ENCODE measurements at regions not wholly inside any gene's neighbourhood (a gene's known extent, or its start where the extent isn't known, plus 50 kb on each side); places are given as distances from the start of the nearest gene placed in this dataset.

DNA sequence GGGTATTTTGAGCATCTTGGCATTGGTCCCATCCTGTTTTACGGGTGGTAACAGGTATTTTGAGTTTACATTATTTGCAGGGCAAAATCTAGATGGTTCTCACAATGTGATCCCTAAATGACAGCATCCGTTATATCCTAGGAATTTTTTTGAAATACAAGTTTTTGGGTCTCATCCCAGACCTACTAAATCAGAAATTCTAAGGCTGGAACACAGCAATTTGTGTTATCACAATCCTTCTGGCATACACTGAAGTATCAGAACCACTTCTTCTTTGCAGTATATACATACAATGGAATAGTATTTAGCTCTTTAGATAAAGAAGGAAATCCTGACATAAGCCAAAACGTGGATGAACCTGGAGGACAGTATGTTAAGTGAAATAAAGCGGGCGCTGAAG, 104.1 kb upstream of the LSM6 start:
- TF ChIP-seq, protein P1, sequence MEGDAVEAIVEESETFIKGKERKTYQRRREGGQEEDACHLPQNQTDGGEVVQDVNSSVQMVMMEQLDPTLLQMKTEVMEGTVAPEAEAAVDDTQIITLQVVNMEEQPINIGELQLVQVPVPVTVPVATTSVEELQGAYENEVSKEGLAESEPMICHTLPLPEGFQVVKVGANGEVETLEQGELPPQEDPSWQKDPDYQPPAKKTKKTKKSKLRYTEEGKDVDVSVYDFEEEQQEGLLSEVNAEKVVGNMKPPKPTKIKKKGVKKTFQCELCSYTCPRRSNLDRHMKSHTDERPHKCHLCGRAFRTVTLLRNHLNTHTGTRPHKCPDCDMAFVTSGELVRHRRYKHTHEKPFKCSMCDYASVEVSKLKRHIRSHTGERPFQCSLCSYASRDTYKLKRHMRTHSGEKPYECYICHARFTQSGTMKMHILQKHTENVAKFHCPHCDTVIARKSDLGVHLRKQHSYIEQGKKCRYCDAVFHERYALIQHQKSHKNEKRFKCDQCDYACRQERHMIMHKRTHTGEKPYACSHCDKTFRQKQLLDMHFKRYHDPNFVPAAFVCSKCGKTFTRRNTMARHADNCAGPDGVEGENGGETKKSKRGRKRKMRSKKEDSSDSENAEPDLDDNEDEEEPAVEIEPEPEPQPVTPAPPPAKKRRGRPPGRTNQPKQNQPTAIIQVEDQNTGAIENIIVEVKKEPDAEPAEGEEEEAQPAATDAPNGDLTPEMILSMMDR (optimal IDR thresholded peaks at IDR 0.05 in 1 of 3, IDR thresholded peaks at IDR 0.05 in 1 of 3, conservative IDR thresholded peaks at IDR 0.05 in 1 of 3; ENCODE audit: extremely low read depth in 1 of 3, insufficient read depth in 2 of 3, low read length in 3 of 3): no peak
- no peak for TF ChIP-seq EZH2 (IDR thresholded peaks at IDR 0.05; ENCODE audit: low read length)

Measured in keratinocyte (primary cell).